ENCODE measurements at regions not wholly inside any gene's neighbourhood (a gene's known extent, or its start where the extent isn't known, plus 50 kb on each side); places are given as distances from the start of the nearest gene placed in this dataset.

DNA sequence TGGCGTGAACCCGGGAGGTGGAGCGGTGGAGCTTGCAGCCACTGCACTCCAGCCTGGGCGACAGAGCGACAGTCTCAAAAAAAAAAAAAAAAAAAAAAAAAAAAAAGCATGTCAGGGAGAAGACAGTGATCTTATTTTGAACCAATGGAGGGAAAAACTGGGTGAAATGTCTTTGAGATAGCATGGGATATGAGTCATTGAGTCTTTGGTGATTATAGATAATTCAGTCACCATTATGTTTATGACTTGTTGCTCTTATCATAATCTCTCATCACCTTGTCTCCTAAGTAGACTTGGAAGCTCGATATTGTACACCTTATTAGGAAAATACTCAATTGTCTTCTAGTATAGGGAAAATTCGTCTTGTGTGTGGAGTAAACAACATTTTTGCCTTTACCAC is 55.1 kb upstream of the KDM4C start:
- no peak overlapping the region for H3K56ac ChIP-seq (ENCODE audit: insufficient read length, low read depth, low read length)
- H3T11ph ChIP-seq (ENCODE audit: low read length): no peak overlapping the region
- TF ChIP-seq, protein P1, sequence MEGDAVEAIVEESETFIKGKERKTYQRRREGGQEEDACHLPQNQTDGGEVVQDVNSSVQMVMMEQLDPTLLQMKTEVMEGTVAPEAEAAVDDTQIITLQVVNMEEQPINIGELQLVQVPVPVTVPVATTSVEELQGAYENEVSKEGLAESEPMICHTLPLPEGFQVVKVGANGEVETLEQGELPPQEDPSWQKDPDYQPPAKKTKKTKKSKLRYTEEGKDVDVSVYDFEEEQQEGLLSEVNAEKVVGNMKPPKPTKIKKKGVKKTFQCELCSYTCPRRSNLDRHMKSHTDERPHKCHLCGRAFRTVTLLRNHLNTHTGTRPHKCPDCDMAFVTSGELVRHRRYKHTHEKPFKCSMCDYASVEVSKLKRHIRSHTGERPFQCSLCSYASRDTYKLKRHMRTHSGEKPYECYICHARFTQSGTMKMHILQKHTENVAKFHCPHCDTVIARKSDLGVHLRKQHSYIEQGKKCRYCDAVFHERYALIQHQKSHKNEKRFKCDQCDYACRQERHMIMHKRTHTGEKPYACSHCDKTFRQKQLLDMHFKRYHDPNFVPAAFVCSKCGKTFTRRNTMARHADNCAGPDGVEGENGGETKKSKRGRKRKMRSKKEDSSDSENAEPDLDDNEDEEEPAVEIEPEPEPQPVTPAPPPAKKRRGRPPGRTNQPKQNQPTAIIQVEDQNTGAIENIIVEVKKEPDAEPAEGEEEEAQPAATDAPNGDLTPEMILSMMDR (conservative IDR thresholded peaks at IDR 0.05): no peak
- no peaks in the 10 kb centered on the region for H3K79me2 ChIP-seq (ENCODE audit: insufficient read depth, low read length)
- WGBS (ENCODE audit: extremely low coverage, insufficient read length, low lambda C conversion rate): no CpG with 5 or more reads among the region's 7 CpGs
- H4K91ac ChIP-seq (ENCODE audit: insufficient read length, low read depth, low read length): no peak overlapping the region
- H4K8ac ChIP-seq (replicated peaks; ENCODE audit: insufficient read length, low read depth, low read length): no peak overlapping the region
- no peaks in the 10 kb centered on the region; a peak in 1 of 7 replicates for H3K36me3 Mint-ChIP-seq (ENCODE audit: insufficient read depth in 1 of 3, low read depth in 3 of 3)
- H3K14ac ChIP-seq (ENCODE audit: insufficient read depth, low read length): no peak overlapping the region
- H3K4me1 Mint-ChIP-seq: peaks cover 3% of the 10 kb centered on the region in 2 experiments; a peak in 1 of 4 replicates
- H2BK15ac ChIP-seq (ENCODE audit: low read depth, low read length): no peak overlapping the region
- no peak overlapping the region for H3K23ac ChIP-seq (ENCODE audit: insufficient read length, low read depth, low read length)
- H2BK12ac ChIP-seq (ENCODE audit: insufficient read length, low read depth, low read length): no peak overlapping the region
- peak overlapping the region; percentile 76 for H3K4me2 ChIP-seq (ENCODE audit: insufficient read depth, insufficient read length, low read length)
- no peak overlapping the region for H2BK5ac ChIP-seq (ENCODE audit: insufficient read length, low read length)
- no peaks in the 10 kb centered on the region; a peak in 1 of 5 replicates for H3K9me3 Mint-ChIP-seq
- H2BK20ac ChIP-seq (ENCODE audit: low read depth, low read length, poor library complexity, severe bottlenecking): no peak overlapping the region
- H3K27me3 ChIP-seq (ENCODE audit: insufficient read depth, low read length): no peaks in the 10 kb centered on the region
- H3K27ac ChIP-seq (ENCODE audit: insufficient read length, low read depth, low read length): no peak overlapping the region
- no peaks in the 10 kb centered on the region for H3K9me3 ChIP-seq (ENCODE audit: control insufficient read depth, low read depth, low read length)
- no peaks in the 10 kb centered on the region for H3K4me1 ChIP-seq (ENCODE audit: insufficient read depth, low read length)
- no peak overlapping the region for H3K27ac Mint-ChIP-seq
- H3K27me3 Mint-ChIP-seq (ENCODE audit: low read depth): peaks cover 6% of the 10 kb centered on the region
- H4K5ac ChIP-seq (ENCODE audit: insufficient read length, low read depth, low read length): no peak overlapping the region
- no peak overlapping the region for H2AK5ac ChIP-seq (ENCODE audit: insufficient read length, low read length)
- H3K18ac ChIP-seq (ENCODE audit: insufficient read length, low read depth, low read length): no peak overlapping the region
- H4K20me1 ChIP-seq (ENCODE audit: control insufficient read depth, insufficient read depth, insufficient read length): no peaks in the 10 kb centered on the region
- H2AFZ ChIP-seq (ENCODE audit: low read length): no peak overlapping the region
- H3K79me1 ChIP-seq (ENCODE audit: insufficient read depth, low read depth, low read length, poor library complexity, severe bottlenecking): no peaks in the 10 kb centered on the region
- H2BK120ac ChIP-seq (ENCODE audit: low read depth, low read length, poor library complexity, severe bottlenecking): no peak overlapping the region
- H3K4ac ChIP-seq (ENCODE audit: low read depth, low read length): no peak overlapping the region
- peak overlapping the region; percentile 80 to 88; a peak in 3 of 5 replicates for H3K4me3 Mint-ChIP-seq
- H3K23me2 ChIP-seq (ENCODE audit: insufficient read length, low read depth, low read length, poor library complexity, severe bottlenecking): peaks cover 11% of the 10 kb centered on the region
- DNase-seq: no peak
- H3K9ac ChIP-seq (ENCODE audit: extremely low read depth, insufficient read length, low read length): no peak overlapping the region
